ENCODE measurements at regions not wholly inside any gene's neighbourhood (a gene's known extent, or its start where the extent isn't known, plus 50 kb on each side); places are given as distances from the start of the nearest gene placed in this dataset.

- no peak for DNase-seq (ENCODE audit: low read depth, low spot score)
- no peak overlapping the region for H3K4me3 ChIP-seq (ENCODE audit: low read depth, low read length)
- TF ChIP-seq, protein P1, sequence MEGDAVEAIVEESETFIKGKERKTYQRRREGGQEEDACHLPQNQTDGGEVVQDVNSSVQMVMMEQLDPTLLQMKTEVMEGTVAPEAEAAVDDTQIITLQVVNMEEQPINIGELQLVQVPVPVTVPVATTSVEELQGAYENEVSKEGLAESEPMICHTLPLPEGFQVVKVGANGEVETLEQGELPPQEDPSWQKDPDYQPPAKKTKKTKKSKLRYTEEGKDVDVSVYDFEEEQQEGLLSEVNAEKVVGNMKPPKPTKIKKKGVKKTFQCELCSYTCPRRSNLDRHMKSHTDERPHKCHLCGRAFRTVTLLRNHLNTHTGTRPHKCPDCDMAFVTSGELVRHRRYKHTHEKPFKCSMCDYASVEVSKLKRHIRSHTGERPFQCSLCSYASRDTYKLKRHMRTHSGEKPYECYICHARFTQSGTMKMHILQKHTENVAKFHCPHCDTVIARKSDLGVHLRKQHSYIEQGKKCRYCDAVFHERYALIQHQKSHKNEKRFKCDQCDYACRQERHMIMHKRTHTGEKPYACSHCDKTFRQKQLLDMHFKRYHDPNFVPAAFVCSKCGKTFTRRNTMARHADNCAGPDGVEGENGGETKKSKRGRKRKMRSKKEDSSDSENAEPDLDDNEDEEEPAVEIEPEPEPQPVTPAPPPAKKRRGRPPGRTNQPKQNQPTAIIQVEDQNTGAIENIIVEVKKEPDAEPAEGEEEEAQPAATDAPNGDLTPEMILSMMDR (IDR thresholded peaks at IDR 0.05; ENCODE audit: low read depth, low read length), result no peak
- in situ Hi-C loops (cut with HindIII; ENCODE audit: low sequenced_read_pairs), result no loop called here
These were observed 60.2 kb upstream of the PBX1 start for GRCh38 chr1:164498792-164499191.

DNA sequence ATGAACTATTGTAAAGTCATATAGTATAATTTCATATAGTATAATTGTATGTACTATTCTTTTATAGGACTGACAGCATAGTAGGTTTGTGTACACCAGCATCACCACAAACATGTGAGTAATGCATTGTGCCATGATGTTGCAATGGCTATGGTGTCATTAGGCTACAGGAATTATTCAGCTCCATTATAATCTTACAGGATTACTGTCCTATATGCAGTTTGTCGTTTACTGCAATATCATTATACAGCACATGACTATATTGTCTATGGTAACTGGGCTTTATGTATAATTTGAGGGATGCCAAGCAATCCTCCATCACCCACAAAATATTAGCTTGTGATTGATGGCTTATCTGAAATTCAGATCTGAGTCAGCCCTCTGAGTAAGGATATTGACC lies 54.2 kb upstream of the PBX1 start:
- TF ChIP-seq, protein P1 (IDR thresholded peaks at IDR 0.05; ENCODE audit: low read depth, low read length), result no peak
- in situ Hi-C loops (cut with HindIII; ENCODE audit: low sequenced_read_pairs), result no loop called here
- no peak overlapping the region for H3K4me3 ChIP-seq (ENCODE audit: low read depth, low read length)
- DNase-seq (ENCODE audit: low read depth, low spot score), result no peak
